Loucy (cell line): ENCODE measurements at regions not wholly inside any gene's neighbourhood (a gene's known extent, or its start where the extent isn't known, plus 50 kb on each side); places are given as distances from the start of the nearest gene placed in this dataset.

Experiments
- H2AFZ ChIP-seq: fragments of 200-600 bp; sonication (generic); 2 replicates; pipeline ENCODE4 v1.6.0; 2016; ENCODE audit warnings: antibody characterized with exemption, mild to moderate bottlenecking, low read length, moderate library complexity
- H3F3A ChIP-seq: fragments of 200-600 bp; 2 replicates; pipeline ENCODE4 v1.6.0; 2016; ENCODE audit warnings: antibody characterized with exemption, low read depth, mild to moderate bottlenecking
- H3K27me3 ChIP-seq: fragments of 200-600 bp; sonication (generic); 2 replicates; pipeline ENCODE4 v1.6.1; 2014; ENCODE audit warnings: low read length, mild to moderate bottlenecking; ENCODE audit not compliant: insufficient read depth, poor library complexity, severe bottlenecking
- H3K36me3 ChIP-seq: fragments of 200-600 bp; sonication (generic); 2 replicates; pipeline ENCODE4 v1.6.1; 2016; ENCODE audit warnings: low read length; ENCODE audit not compliant: insufficient read depth
- H3K4me1 ChIP-seq: fragments of 200-600 bp; sonication (generic); 2 replicates; pipeline ENCODE4 v1.5.1; 2014; ENCODE audit warnings: low read length, mild to moderate bottlenecking; ENCODE audit not compliant: insufficient read depth, poor library complexity, severe bottlenecking
- H3K4me2 ChIP-seq: fragments of 200-600 bp; sonication (generic); 2 replicates; pipeline ENCODE4 v1.6.0; 2014; ENCODE audit warnings: antibody characterized with exemption, low read length, low read depth, mild to moderate bottlenecking; ENCODE audit not compliant: poor library complexity, severe bottlenecking
- H3K4me3 ChIP-seq: fragments of 200-600 bp; sonication (generic); 2 replicates; pipeline ENCODE4 v1.5.1; 2014; ENCODE audit warnings: low read length, mild to moderate bottlenecking, mixed read lengths; ENCODE audit not compliant: poor library complexity, severe bottlenecking
- H3K79me2 ChIP-seq: fragments of 200-600 bp; sonication (generic); 2 replicates; pipeline ENCODE4 v1.6.1; 2014; ENCODE audit warnings: low read length; ENCODE audit not compliant: insufficient read depth
- H3K9ac ChIP-seq: fragments of 200-600 bp; sonication (generic); 2 replicates; pipeline ENCODE4 v1.6.0; 2014; ENCODE audit warnings: mild to moderate bottlenecking, low read depth, low read length, moderate library complexity; ENCODE audit not compliant: poor library complexity, severe bottlenecking
- H3K9me2 ChIP-seq: fragments of 200-600 bp; sonication (generic); replicated peaks from 2 replicates; pipeline ENCODE4 v1.6.1; 2016; ENCODE audit warnings: low read depth, low read length, mixed read lengths
- H3K9me3 ChIP-seq: fragments of 200-600 bp; sonication (generic); 2 replicates; pipeline ENCODE4 v1.6.1; 2014; ENCODE audit warnings: mild to moderate bottlenecking, antibody characterized with exemption, low read length, low read depth; ENCODE audit not compliant: insufficient read depth
- H4K20me1 ChIP-seq: fragments of 200-600 bp; sonication (generic); 2 replicates; pipeline ENCODE4 v1.6.0; 2014; ENCODE audit warnings: antibody characterized with exemption, low read length, mild to moderate bottlenecking; ENCODE audit not compliant: insufficient read depth, poor library complexity, severe bottlenecking
- EZH2phosphoT487 ChIP-seq: fragments of 200-600 bp; IDR thresholded peaks from 2 replicates; pipeline ENCODE4 v1.6.1; 2018; ENCODE audit warnings: antibody characterized with exemption, mild to moderate bottlenecking, moderate library complexity, borderline replicate concordance
- TF ChIP-seq, protein P1 (sequence below): fragments of 200-600 bp; sonication (generic); conservative IDR thresholded peaks from 2 replicates; pipeline ENCODE4 v1.5.1; 2014; ENCODE audit warnings: mild to moderate bottlenecking, antibody characterized with exemption, low read length

DNA sequence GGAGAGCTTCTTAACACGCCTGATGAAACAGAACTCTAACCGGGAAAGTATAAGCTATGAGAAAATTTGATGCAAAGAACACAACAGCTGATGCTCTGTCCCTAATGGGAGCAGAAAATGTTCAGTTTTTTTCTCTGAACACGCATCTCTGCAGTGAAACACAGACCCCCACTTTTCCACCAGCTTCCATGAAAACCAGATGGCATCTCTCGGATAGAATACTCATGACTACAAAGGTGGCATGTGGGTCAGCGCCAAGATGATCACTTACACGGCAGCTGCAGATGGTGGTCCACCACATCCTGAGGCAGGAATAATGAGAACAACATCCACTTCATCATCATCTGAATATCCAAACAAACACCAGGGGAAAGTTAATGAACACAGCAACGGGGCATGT is 85.2 kb upstream of the CNR1 start:
- no peaks in the 10 kb centered on the region for H3K79me2 ChIP-seq
- no peaks in the 10 kb centered on the region for H3K9me2 ChIP-seq
- H4K20me1 ChIP-seq = no peaks in the 10 kb centered on the region
- H2AFZ ChIP-seq = no peak overlapping the region
- no peaks in the 10 kb centered on the region for H3K4me1 ChIP-seq
- no peak overlapping the region for H3K4me3 ChIP-seq
- no peak overlapping the region for H3K9ac ChIP-seq
- no peak overlapping the region for H3K4me2 ChIP-seq
- no peaks in the 10 kb centered on the region for H3K36me3 ChIP-seq
- no peaks in the 10 kb centered on the region for H3F3A ChIP-seq
- H3K9me3 ChIP-seq = no peaks in the 10 kb centered on the region
- no peaks in the 10 kb centered on the region for H3K27me3 ChIP-seq
- TF ChIP-seq EZH2phosphoT487 = no peak
- TF ChIP-seq, protein P1, sequence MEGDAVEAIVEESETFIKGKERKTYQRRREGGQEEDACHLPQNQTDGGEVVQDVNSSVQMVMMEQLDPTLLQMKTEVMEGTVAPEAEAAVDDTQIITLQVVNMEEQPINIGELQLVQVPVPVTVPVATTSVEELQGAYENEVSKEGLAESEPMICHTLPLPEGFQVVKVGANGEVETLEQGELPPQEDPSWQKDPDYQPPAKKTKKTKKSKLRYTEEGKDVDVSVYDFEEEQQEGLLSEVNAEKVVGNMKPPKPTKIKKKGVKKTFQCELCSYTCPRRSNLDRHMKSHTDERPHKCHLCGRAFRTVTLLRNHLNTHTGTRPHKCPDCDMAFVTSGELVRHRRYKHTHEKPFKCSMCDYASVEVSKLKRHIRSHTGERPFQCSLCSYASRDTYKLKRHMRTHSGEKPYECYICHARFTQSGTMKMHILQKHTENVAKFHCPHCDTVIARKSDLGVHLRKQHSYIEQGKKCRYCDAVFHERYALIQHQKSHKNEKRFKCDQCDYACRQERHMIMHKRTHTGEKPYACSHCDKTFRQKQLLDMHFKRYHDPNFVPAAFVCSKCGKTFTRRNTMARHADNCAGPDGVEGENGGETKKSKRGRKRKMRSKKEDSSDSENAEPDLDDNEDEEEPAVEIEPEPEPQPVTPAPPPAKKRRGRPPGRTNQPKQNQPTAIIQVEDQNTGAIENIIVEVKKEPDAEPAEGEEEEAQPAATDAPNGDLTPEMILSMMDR = no peak

DNA sequence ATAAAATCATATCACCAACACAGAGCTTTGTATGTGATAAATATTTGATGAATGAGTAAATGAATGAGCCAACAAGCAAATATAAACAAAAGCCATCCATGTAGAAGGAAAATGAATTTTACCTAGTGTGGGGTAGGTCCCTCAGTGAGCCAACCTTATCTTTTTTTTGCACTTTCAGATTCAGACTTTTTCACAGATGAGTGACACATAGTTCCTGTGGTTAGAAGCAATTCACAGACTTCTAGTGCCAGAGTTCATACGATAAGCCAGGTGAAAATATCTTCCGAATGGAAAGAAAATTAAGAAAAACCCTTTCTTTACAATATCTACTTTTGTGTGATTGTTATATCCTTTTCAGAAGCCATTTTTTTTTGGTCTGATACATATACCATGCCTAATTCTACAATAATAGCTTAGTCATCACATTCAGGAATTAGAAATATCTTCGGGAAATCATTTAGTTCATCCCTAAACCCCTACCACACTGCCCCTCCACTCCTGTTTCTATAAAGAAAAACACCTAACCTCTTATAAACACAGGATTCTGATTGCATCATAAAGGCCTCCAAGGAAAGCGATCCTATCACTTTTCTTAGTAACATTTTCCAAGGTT is 82.7 kb upstream of the CNR1 start:
- H3K79me2 ChIP-seq = no peaks in the 10 kb centered on the region
- no peak for TF ChIP-seq EZH2phosphoT487
- TF ChIP-seq, protein P1 = no peak
- no peaks in the 10 kb centered on the region for H3K27me3 ChIP-seq
- no peaks in the 10 kb centered on the region for H3K9me3 ChIP-seq
- no peaks in the 10 kb centered on the region for H3K4me1 ChIP-seq
- H3K36me3 ChIP-seq = no peaks in the 10 kb centered on the region
- H3F3A ChIP-seq = no peaks in the 10 kb centered on the region
- no peak overlapping the region for H3K9ac ChIP-seq
- no peaks in the 10 kb centered on the region for H4K20me1 ChIP-seq
- H2AFZ ChIP-seq = no peak overlapping the region
- no peaks in the 10 kb centered on the region for H3K9me2 ChIP-seq
- no peak overlapping the region for H3K4me3 ChIP-seq
- no peak overlapping the region for H3K4me2 ChIP-seq

DNA sequence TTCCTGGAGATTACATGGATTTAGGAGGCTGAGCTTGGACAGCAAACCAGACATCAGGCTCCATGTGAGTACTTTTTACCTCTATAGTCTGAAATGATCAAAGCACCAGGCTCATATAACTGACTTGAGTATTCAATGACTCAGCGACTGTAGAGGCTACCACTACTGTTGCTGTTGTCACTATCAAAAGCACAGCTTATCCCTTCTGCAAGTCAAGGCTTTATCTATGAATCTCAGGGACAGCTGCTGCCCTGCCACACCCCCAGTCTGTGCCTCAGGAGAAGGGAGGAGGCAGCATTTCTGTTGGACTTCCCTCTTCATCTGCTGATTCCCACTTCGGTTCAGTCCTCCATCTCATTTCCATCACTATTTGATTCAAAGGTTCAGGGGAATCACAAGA is 80.5 kb upstream of the CNR1 start:
- Histone ChIP-seq H3K4me1 (no peaks in the 10 kb centered on the region), H3K9me3 (no peaks in the 10 kb centered on the region), H3K4me2 (no peak overlapping the region), H3K4me3 (no peak overlapping the region), H3K36me3 (no peaks in the 10 kb centered on the region), H3K27me3 (no peaks in the 10 kb centered on the region), H3K9ac (no peak overlapping the region), H3K9me2 (no peaks in the 10 kb centered on the region), H2AFZ (no peak overlapping the region), H3F3A (no peaks in the 10 kb centered on the region), H4K20me1 (no peaks in the 10 kb centered on the region), H3K79me2 (no peaks in the 10 kb centered on the region)
- no peak for TF ChIP-seq EZH2phosphoT487
- TF ChIP-seq, protein P1 = no peak
